Nephron progenitor cell (in vitro differentiated cells): ENCODE measurements at regions not wholly inside any gene's neighbourhood (a gene's known extent, or its start where the extent isn't known, plus 50 kb on each side); places are given as distances from the start of the nearest gene placed in this dataset.

Source experiments
- DNase-seq: peaks from one replicate; pipeline ENCODE4 v3.0.0; 2021
- H3K27ac Mint-ChIP-seq: 2 replicates; pipeline ENCODE4 v1.8.0; 2021; ENCODE audit warnings: mild to moderate bottlenecking, moderate library complexity, mixed read lengths
- H3K27me3 Mint-ChIP-seq: 2 replicates; pipeline ENCODE4 v1.8.0; 2021; ENCODE audit warnings: mild to moderate bottlenecking, low read depth, mixed read lengths; ENCODE audit not compliant: poor library complexity
- H3K36me3 Mint-ChIP-seq: 2 replicates; pipeline ENCODE4 v1.8.0; 2021; ENCODE audit warnings: low read depth, mixed read lengths
- H3K4me1 Mint-ChIP-seq: 2 replicates; pipeline ENCODE4 v1.8.0; 2021; ENCODE audit warnings: mixed read lengths
- H3K4me3 Mint-ChIP-seq: 2 replicates; pipeline ENCODE4 v1.8.0; 2021; ENCODE audit warnings: mild to moderate bottlenecking, moderate library complexity, mixed read lengths
- H3K9me3 Mint-ChIP-seq: 2 replicates; pipeline ENCODE4 v1.8.0; 2021; ENCODE audit warnings: mild to moderate bottlenecking, moderate library complexity, mixed read lengths
- TF ChIP-seq, protein P1 (sequence below): fragments of 200-600 bp; sonication (generic); IDR thresholded peaks from 2 replicates; pipeline ENCODE4 v1.5.0; 2021; ENCODE audit warnings: antibody characterized with exemption

DNA sequence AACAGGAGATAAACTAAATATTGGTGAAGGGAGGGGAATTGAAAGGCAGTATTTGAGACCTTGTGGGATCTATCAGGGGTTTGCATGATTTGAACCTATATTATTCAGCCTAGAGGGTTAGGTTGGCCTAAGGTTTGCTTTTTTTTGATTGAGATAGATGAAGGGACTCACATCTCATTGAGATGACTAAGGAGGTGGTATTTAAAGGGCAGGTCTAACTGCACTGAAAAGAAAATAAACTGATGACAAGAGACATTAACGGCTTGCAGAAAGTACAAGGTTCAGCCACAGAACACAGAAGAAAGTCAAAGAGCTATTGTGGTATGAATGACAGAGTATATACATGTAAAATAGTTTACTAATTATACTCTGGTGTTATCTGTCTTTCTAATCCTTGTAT is 412.7 kb downstream of the CDH10 start:
- H3K4me3 Mint-ChIP-seq: no peak overlapping the region
- H3K36me3 Mint-ChIP-seq: no peaks in the 10 kb centered on the region

DNA sequence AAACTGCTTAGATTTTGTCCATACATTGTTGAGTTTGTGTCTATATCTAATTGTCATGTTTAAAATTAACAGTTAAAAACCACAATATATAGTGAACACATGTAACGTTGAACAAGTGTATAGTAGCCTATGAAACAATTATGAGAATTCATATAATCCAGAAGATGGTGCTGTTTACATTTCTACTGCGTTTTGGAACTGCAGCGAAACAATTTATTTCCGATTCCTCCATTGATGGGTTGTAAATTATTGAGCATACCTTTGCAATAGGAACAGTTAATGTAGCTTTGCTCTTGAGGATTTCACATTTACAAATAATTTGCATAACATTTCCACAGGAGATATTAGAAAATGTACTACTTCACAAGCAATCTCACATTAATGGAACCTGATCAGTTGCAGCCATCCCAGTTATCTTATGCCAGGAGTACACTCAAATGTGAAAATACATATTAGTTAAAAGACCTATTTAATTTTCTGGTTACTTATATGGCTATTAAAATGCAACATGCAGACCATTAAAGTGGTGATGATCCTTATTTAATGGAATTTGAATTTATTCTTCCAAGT is 411.8 kb downstream of the CDH10 start:
- Mint-ChIP-seq H3K36me3 (no peaks in the 10 kb centered on the region), H3K27me3 (no peaks in the 10 kb centered on the region), H3K9me3 (no peaks in the 10 kb centered on the region), H3K4me1 (no peaks in the 10 kb centered on the region), H3K27ac (no peak overlapping the region), H3K4me3 (no peak overlapping the region)
- no peak for DNase-seq
- TF ChIP-seq, protein P1, sequence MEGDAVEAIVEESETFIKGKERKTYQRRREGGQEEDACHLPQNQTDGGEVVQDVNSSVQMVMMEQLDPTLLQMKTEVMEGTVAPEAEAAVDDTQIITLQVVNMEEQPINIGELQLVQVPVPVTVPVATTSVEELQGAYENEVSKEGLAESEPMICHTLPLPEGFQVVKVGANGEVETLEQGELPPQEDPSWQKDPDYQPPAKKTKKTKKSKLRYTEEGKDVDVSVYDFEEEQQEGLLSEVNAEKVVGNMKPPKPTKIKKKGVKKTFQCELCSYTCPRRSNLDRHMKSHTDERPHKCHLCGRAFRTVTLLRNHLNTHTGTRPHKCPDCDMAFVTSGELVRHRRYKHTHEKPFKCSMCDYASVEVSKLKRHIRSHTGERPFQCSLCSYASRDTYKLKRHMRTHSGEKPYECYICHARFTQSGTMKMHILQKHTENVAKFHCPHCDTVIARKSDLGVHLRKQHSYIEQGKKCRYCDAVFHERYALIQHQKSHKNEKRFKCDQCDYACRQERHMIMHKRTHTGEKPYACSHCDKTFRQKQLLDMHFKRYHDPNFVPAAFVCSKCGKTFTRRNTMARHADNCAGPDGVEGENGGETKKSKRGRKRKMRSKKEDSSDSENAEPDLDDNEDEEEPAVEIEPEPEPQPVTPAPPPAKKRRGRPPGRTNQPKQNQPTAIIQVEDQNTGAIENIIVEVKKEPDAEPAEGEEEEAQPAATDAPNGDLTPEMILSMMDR: no peak

More for the DNA sequence above, 412.7 kb downstream of the CDH10 start:
- DNase-seq: no peak
- no peak overlapping the region for H3K27ac Mint-ChIP-seq
- TF ChIP-seq, protein P1: no peak
- no peaks in the 10 kb centered on the region for H3K4me1 Mint-ChIP-seq
- H3K27me3 Mint-ChIP-seq: no peaks in the 10 kb centered on the region
- no peaks in the 10 kb centered on the region for H3K9me3 Mint-ChIP-seq

DNA sequence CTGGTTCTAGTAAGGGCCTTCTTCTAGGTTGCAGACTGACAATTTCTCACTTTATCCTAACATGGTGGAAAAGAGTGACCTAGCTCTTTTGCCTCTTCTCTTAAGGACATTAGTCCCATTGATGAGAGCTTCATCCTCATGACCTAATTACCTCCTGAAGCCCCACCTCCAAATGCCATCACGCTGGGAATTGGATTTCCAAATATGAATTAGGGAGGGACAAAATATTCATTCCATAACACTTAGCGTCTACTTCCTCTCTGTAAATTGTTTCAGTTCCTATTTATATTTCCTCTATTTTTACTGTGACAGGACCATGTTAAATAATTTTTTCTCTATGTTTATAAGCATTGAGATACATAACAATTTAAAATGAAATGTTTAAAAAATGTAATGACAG is 408.8 kb downstream of the CDH10 start:
- Mint-ChIP-seq H3K36me3 (no peaks in the 10 kb centered on the region), H3K4me3 (no peak overlapping the region), H3K4me1 (no peaks in the 10 kb centered on the region), H3K9me3 (no peaks in the 10 kb centered on the region), H3K27me3 (no peaks in the 10 kb centered on the region), H3K27ac (no peak overlapping the region)
- TF ChIP-seq, protein P1: no peak
- no peak for DNase-seq

DNA sequence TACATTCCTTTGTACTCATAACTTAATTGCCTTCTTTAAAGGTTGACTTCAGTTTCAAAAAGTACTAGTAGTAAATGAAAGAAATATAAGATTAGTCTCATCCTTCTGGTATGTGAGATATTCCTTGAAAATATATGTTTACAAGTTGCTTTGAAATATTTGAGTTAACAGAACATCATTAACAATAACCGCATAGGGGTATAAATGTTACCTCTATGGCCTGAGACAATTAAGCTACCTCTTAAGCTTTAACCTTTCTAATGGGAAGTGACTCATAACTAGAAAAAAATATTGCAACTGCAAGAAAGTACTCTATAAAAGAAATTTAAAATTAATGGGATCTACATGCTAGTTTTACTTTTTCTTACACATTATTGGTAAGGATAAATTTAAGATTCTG is 399.0 kb downstream of the CDH10 start:
- Mint-ChIP-seq H3K36me3 (no peaks in the 10 kb centered on the region), H3K27ac (no peak overlapping the region), H3K9me3 (no peaks in the 10 kb centered on the region), H3K27me3 (no peaks in the 10 kb centered on the region), H3K4me1 (no peaks in the 10 kb centered on the region), H3K4me3 (no peak overlapping the region)
- TF ChIP-seq, protein P1: no peak
- no peak for DNase-seq

DNA sequence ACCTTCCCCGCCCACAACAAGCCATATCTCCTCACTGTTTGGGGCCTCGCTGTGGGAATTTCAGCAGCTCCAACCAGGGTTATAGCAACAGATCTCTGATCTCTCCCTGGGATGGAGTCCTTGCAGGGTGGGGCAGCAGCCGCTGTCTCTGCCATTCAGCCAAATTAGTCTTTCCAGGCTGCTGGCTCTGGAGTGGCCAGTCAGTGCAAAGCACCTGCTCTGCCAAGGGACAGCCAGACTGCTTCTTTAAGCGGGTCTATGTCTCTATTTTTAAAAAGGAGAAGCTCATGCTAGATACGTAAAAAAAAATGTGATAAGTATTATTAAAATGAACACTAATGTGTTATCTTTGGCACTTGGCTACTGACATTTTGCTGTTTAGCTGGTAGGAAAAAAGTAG is 380.2 kb downstream of the CDH10 start:
- Mint-ChIP-seq H3K4me1 (no peaks in the 10 kb centered on the region), H3K27ac (no peak overlapping the region), H3K27me3 (peaks cover 6% of the 10 kb centered on the region), H3K9me3 (no peaks in the 10 kb centered on the region), H3K36me3 (no peaks in the 10 kb centered on the region), H3K4me3 (no peak overlapping the region)
- TF ChIP-seq, protein P1: no peak
- DNase-seq: no peak

DNA sequence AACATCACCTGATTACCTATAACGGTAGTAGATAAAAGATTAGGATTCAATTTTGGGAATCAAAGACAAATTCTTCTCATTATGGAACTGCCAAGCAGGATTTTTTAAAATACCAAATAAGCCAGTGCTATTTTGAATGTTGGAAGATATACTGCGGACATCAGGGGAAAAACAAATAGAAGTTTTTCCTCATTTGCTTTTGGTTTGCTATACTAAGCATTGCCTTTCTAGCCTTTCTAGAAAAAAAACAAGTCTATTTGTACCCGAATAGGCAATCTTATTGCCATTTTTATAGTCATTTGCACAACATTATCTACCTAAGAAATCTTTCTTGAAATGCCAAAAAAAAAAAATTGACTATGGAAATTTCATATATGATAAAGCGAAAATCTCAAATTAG is 379.5 kb downstream of the CDH10 start:
- TF ChIP-seq, protein P1: no peak
- no peak overlapping the region for H3K27ac Mint-ChIP-seq
- H3K4me3 Mint-ChIP-seq: no peak overlapping the region
- H3K27me3 Mint-ChIP-seq: peaks cover 6% of the 10 kb centered on the region
- no peaks in the 10 kb centered on the region for H3K9me3 Mint-ChIP-seq
- no peaks in the 10 kb centered on the region for H3K4me1 Mint-ChIP-seq
- H3K36me3 Mint-ChIP-seq: no peaks in the 10 kb centered on the region
- DNase-seq: no peak
